Activated CD8-positive, alpha-beta T cell treated with anti-CD3 and anti-CD28 coated beads for 36 hours (primary cell): ENCODE measurements at regions not wholly inside any gene's neighbourhood (a gene's known extent, or its start where the extent isn't known, plus 50 kb on each side); places are given as distances from the start of the nearest gene placed in this dataset.

Experiments used
- ATAC-seq: fragments of 200-7000 bp; cut with Tn5 transposase; one replicate; pipeline ENCODE4 v1.10.0; 2021; ENCODE audit warnings: mild to moderate bottlenecking, moderate library complexity
- CTCF ChIA-PET: fragments of 350-600 bp; sonication (Branson Sonifier 250); formaldehyde crosslinking; loops from one replicate; lab custom pipeline; 2021; ENCODE audit warnings: antibody characterized with exemption; lab: Charles Lee
- POLR2A ChIA-PET: fragments of 350-600 bp; sonication (Branson Sonifier 250); formaldehyde crosslinking; loops from one replicate; lab custom pipeline; 2021; ENCODE audit warnings: antibody characterized with exemption; lab: Charles Lee
- DNase-seq: peaks from one replicate; pipeline ENCODE4 v3.0.0-alpha.2; 2020
- H3K27ac Mint-ChIP-seq: one replicate; pipeline ENCODE4 v1.8.0; 2021; ENCODE audit warnings: mild to moderate bottlenecking, mixed read lengths
- H3K27me3 Mint-ChIP-seq: one replicate; pipeline ENCODE4 v1.8.0; 2021; ENCODE audit warnings: mixed read lengths
- H3K36me3 Mint-ChIP-seq: one replicate; pipeline ENCODE4 v1.8.0; 2021; ENCODE audit warnings: low read depth, mixed read lengths
- H3K4me1 Mint-ChIP-seq: one replicate; pipeline ENCODE4 v1.8.0; 2021; ENCODE audit warnings: low read depth, mixed read lengths
- H3K4me3 Mint-ChIP-seq: one replicate; pipeline ENCODE4 v1.8.0; 2021; ENCODE audit warnings: mild to moderate bottlenecking, moderate library complexity, mixed read lengths
- H3K9me3 Mint-ChIP-seq: one replicate; pipeline ENCODE4 v1.8.0; 2021; ENCODE audit warnings: mixed read lengths
- CTCF ChIP-seq: fragments of 200-600 bp; IDR thresholded peaks from one replicate; pipeline ENCODE4 v1.8.0; 2022; ENCODE audit warnings: antibody characterized with exemption, mild to moderate bottlenecking
- intact Hi-C: fragments of 100-400 bp; cut with micrococcal nuclease; formaldehyde crosslinking; loops from one replicate; pipeline ENCODE4 v1.10.0; 2022

- H3K4me1 Mint-ChIP-seq: peaks cover 8% of the 10 kb centered on the region
- ChIA-PET CTCF (no interaction called here), POLR2A (no interaction called here)
- no peaks in the 10 kb centered on the region for H3K9me3 Mint-ChIP-seq
- DNase-seq: no peak
- no peak overlapping the region for H3K4me3 Mint-ChIP-seq
- peaks cover 6% of the 10 kb centered on the region for H3K27me3 Mint-ChIP-seq
- H3K36me3 Mint-ChIP-seq: no peaks in the 10 kb centered on the region
- H3K27ac Mint-ChIP-seq: no peak overlapping the region
- no peak for ATAC-seq
- TF ChIP-seq CTCF: no peak
- intact Hi-C loops: no loop called here
These were observed 107.4 kb downstream of the NR1D2 start for GRCh38 chr3:24052446-24052845.

GRCh38 chr3:24058940-24059705 lies 114.0 kb downstream of the NR1D2 start:
- Mint-ChIP-seq H3K4me3 (no peak overlapping the region), H3K27ac (no peak overlapping the region), H3K4me1 (no peaks in the 10 kb centered on the region), H3K9me3 (no peaks in the 10 kb centered on the region), H3K27me3 (peaks cover 13% of the 10 kb centered on the region), H3K36me3 (no peaks in the 10 kb centered on the region)
- ATAC-seq: no peak
- no peak for TF ChIP-seq CTCF
- POLR2A ChIA-PET: no interaction called here
- CTCF ChIA-PET: interaction anchor here (0.7 kb wide), 1 partner anchor 127 kb away, joined by 3 read pairs; no protein-coding TSS in a partner anchor
- intact Hi-C loops: no loop called here
- no peak for DNase-seq

- DNase-seq (no peak), ATAC-seq (no peak)
- H3K36me3 Mint-ChIP-seq: no peaks in the 10 kb centered on the region
- H3K4me3 Mint-ChIP-seq: no peak overlapping the region
- no peaks in the 10 kb centered on the region for H3K9me3 Mint-ChIP-seq
- ChIA-PET POLR2A (no interaction called here), CTCF (no interaction called here)
- TF ChIP-seq CTCF: no peak
- peaks cover 13% of the 10 kb centered on the region for H3K27me3 Mint-ChIP-seq
- no peak overlapping the region for H3K27ac Mint-ChIP-seq
- no peaks in the 10 kb centered on the region for H3K4me1 Mint-ChIP-seq
- intact Hi-C loops: no loop called here
These were observed 115.0 kb downstream of the NR1D2 start for GRCh38 chr3:24060055-24060454.

- Mint-ChIP-seq H3K9me3 (no peaks in the 10 kb centered on the region), H3K27me3 (peaks cover 4% of the 10 kb centered on the region), H3K4me1 (no peaks in the 10 kb centered on the region), H3K4me3 (no peak overlapping the region), H3K27ac (no peak overlapping the region), H3K36me3 (no peaks in the 10 kb centered on the region)
- intact Hi-C loops: no loop called here
- DNase-seq: no peak
- ChIA-PET CTCF (no interaction called here), POLR2A (no interaction called here)
- ATAC-seq: no peak
- no peak for TF ChIP-seq CTCF
These were observed 117.8 kb downstream of the NR1D2 start for GRCh38 chr3:24062916-24063315.
